Fibroblast of upper back skin (primary cell): ENCODE measurements at regions not wholly inside any gene's neighbourhood (a gene's known extent, or its start where the extent isn't known, plus 50 kb on each side); places are given as distances from the start of the nearest gene placed in this dataset.

ENCODE experiments used
- DNase-seq: peaks from one replicate; pipeline ENCODE4 v3.0.0-alpha.2; 2013

DNA sequence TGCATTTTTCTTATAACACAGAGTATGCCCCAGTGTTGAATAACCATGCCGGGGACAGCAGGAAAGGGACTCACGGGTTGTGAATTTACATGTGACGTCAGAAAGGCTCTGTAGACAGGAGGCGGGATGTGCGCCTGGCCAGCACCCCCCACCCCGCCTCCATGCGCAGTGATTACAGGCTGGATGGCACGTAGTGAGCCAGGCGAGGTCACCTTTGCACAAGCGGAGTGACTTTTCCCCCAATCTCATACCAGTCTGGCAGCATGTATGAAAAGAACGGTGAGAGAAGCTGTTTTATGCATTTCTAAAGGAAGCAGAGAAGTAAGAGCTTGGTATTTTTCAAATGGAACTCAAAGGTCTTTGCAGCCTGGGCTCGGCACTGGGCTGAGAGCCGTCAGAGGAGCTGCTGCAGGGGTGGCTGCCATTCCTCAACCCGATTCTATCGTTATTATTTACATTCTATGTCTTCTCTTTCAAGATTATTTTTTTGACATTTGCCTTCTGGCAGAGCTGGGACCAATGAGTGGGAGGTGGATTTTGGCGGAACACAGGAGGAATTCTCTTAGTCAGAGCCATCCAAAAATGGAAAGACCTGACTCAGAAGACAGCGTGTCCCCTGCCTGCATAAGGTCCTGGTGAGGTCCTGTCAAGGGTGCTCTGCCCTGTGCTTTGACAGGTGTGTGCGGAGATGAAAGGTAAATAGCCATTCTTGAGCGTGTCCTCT is 115.6 kb upstream of the SLC45A1 start:
- peak; percentile 78 for DNase-seq

DNA sequence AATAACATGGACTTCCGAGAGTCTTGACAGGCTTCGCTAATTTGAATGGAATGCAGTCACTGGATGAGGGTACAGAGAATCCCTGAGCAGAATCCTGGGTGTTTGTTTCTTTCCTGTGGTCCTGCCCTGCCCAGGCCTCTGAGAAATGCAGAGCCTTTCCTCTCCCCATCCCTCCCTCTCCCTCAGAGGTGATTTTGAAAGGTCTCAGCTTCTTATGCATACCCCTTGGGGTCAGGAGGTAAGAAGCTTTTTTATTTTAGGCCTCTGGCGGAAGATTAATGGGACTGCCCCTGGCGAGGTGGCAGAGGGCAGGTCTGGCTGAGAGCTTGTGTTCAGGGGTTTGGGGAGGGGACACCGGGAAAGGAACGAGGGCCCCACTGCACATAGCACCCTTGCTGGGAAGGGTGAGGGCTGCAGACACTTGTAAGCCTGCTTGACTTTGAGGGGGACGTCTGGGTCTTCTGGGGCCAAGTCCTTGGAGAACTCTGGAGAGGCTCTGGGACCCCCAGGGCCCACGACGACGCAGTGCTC is 116.5 kb upstream of the SLC45A1 start:
- no peak for DNase-seq

DNA sequence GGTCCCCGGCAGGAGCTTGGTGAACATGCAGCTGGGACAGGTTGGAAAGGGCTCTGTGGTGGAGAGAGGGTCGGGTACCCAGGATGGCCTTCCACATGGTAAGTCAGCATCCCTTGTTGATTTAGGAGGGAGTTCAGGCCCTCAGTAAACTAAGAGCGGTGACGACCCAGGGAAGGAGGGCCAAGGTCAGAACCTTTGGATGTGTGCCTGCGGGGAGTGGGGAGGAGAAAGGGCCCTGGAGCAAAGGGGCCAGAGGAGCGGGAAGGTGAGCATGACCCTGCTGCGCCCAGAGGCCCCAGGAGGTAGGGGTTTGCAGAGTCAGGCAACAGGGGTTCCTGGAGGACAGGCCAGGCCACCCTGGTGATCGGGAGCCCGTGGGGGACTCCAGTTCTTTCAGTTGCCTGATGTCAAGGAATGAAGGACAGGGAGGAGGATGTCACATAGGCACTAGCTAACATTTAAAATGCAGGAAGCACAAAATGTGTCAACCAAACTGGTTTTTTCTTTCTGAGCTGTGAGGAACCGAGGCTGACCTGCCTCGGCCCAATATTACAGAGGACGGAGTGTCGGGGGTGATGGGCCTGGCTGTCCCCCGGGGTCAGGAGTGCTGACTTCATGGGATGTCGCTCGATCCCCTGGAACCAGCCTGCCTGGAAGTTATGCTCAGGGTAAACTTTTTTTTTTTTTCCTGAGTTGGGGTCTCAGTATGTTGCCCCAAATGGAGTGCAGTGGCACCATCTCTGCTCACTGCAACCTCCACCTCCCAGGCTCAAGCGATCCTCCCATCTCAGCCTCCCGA is 117.4 kb upstream of the SLC45A1 start:
- no peak for DNase-seq

DNA sequence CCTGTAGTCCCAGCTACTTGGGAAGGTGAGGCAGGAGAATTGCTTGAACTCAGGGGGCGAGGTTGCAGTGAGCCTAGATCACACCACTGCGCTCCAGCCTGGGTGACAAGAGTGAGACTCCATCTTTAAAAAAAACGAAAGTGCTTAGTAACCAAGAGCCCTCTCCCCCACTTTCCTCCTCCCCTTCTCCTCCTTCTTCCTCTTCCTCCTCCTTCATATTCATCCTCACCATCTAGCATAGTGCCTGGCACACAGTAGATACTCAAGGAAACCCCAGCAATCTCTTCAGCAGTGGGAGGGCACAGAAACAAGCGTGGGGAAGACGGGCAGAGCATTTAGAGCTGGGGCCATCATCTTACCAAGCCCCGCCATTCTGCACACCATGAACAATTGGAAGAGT is 119.4 kb upstream of the SLC45A1 start:
- DNase-seq = no peak

DNA sequence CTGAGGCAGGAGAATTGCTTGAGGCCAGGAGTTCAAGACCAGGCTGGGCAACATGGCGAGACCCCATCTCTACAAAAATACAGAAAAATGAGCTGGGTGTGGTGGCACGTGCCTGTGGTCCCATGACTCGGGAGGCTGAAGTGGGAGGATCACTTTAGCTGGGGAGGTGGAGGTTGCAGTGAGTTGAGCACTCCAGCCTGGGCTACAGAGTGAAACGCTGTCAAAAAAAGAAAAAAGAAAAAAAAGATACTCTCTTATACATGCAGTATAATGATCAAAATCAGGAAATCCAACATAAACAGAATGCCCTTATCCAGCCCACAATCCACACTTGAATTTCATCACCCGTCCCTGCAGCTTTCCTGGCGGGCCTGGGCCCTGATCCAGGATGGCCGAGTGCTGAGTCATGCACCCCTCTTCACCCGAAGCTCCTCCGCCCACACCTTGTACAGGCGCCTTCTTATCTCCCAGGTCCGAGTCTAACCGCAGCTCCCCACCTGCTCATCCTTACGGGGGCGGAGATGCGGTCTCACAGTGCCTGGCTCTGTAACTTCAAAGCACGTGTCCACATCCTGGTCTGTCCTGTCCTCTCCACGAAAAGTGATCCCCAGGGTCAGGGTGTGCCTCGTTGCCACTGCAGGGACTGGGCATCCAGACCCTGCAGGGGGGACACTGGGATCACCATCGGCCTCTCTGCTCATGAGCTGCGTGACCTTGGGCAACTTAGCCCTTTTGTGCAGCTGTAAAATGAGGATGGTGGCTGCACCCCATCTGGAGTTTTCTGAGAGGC is 120.2 kb upstream of the SLC45A1 start:
- DNase-seq = peak; percentile 89

DNA sequence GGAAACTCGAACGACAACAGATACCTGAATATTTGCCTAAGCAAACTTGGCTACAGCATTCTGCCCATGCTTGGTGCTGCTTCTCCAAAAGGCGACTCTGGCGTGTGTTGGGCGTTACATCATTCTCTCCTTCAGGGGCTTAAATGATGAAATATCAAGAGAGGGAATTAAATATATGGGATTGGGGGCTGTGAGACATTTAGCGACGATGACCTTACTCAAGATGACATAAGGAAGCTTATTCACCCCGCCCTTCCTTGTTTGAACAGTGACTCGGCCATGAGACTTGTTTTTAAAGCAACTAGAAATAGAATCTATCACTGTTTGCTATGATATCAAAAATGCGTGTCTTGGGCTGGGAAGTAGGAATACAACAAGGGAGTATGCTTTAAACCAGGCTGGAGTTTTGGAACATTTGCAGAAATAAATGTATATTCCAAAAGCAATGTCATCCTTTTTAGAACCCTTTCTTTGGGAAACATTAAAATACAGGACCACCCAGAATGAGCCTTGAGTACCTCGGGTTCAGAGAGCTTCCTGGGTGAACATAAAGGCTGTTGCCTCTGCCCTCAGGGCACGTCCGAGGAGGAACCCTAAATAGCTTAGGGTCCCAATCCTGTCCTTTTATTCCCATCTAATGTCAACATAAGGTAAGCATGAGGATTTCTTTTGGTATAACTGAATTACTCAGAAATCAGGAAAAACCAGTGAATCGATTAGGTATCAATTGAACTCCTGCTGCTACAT is 123.3 kb upstream of the SLC45A1 start:
- DNase-seq = peak; percentile 40

DNA sequence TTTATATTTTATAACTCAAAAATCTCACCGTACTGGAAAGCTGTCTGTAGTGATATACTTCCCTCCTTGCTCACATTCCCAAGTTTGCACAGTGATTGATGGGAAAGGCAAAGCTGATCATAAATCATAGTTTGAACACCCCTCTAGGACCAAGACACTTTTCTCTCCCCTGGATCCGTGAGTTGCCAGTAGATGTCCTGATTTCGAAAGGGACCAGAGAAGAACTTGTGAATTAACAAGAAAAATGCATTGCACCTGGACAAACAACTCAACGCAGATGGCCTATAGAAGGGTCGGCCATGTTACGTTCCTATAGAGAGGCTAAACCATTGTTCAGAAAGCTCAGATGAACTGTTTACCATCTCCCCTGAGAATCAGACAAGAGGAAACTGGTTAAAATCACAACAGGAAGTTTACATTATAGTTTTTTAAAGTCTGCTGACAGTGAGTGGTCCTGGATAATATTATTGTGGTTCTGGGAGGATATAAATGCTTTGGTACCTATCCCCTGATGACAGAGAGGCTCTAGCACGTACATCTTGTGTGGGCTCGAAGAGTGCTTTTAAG is 124.0 kb upstream of the SLC45A1 start:
- no peak for DNase-seq

DNA sequence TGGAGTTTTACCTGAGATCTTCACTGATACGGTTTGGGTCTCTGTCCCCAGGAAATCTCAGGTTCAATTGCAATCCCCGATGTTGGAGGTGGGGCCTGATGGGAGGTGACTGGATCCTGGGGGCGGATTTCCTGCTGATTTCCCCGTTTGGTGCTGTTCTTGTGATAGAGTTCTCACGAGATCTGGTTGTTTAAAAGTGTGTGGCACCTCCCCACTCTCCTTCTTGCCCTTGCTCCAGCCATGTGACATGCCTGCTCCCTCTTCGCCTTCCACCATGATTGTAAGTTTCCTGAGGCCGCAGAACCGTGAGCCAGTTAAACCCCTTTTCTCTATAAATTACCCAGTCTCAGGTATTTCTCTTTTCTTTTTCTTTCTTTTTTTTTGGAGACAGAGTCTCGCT is 126.4 kb upstream of the SLC45A1 start:
- DNase-seq = no peak

DNA sequence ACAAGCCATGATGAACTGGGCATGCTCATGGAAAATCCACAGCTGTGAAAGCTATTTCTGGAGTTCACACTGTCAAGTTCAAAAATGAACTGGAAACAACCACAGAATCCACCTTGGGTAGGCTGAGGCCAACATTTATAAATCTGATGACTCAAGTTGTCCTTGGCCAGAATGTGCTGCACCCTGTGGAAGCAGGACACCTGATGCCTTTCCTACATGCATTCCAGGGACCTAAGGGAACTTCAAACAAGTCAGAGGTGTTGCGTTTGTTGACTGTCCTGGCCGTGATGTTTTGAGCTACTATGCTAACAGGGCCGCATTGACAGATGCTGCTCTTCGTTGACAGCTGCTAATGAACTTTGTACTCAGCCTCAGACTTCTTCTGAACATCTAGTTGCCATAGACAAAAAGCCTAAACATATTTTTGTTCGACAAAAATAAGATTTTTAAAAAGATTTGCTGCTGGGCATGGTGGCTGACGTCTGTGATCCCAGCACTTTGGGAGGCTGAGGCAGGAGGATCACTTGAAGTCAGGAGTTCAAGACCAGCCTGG is 127.9 kb upstream of the SLC45A1 start:
- peak; percentile 44 for DNase-seq

DNA sequence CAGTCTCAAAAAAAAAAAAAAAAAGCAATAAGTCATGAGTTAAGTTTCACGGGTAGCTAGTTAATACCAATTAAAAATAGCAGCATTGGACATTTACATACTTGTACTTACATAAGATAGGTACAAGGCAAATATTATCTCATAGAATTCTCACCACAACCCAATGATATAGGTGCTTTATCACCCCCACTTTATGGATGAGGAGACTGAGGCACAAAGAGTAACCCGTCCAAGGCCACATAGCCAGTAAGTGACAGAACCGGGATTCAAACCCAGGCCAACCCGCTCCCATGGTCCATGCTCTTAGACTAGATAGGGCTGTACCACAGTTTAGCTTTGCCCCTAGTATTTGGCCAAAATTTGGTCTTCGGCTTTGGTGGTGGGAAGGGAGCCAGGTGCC is 132.5 kb upstream of the SLC45A1 start:
- no peak for DNase-seq

DNA sequence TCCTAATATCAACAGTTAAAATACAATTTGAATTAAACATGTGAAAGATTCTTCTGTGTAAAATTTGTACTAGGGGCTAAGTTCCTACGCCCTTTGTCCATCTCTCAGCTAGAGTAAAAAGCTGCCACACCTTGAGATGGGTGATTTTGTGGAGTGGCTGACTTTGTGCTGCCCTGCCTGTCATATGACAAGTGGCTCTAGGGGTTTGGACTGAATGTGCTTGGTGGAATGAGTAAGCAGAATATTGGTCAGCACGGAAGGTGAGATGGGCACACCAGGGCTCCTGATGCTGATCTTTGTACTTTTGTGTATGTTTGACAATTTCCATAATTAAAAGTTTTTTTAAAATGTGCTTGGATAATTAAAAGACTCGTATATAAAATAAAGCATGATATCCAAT is 133.6 kb upstream of the SLC45A1 start:
- no peak for DNase-seq

DNA sequence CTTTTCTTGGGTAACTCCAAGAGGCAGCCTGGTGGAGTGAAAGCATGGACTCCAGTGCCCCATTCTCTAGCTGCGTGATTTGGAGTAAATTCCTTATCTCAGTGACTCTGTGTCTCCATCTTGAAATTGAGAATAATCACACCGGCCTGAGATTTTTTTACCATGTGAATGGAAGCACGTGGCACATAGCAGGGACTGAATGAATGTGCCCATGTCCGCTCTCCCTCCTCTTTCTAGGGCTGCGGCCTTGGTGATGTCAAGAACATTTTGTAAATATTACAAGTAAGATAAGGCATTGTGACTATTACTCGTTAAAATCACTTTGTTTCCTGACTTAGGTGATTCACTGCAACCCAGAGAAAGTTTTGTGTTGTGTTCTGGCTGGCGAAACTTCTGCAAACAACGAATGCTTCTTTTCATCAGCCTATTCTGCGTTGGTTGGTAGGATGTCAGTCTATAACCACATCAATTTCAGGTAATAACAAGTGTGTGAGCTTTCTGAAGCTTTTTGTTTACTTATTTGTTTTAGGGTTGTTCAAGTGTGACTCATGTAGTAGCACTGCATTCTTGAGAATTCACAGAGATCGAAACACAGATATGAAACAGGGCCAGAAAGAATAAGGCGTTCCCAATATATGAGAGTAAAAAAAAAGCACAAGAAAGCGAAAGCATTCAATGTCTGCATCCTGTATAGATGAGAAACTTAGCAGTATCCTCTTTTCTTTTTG is 135.7 kb upstream of the SLC45A1 start:
- DNase-seq = peak; percentile 28

DNA sequence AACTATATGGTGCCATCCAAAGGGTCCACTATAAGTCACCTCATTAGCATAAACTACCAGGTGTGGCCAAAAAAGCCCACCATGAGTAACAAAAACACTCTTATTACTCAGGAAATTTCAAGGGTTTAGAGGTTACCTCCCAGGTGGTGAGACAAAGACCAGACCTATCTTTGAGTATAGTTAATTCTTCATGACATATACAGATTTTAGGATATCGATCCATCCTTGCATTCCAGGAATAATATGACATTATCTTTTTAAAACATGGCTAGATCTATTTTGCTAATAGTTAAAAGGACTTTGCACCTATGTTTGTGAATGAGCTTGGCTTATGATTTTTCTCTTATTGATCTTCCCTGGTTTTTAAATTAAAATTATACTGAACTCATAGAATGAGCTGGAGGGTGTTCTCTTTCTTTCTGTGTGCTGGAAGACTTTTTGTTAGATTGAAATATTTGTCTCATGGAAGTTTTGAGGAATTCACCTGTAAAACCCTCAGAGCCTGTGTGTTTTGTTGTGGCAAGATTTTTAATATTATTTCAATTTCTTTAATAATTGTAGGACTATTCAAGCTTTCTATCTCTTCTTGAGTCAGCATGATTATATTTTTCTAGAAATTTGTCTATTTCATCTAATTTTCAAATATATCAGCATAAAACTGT is 138.7 kb upstream of the SLC45A1 start:
- DNase-seq = no peak

DNA sequence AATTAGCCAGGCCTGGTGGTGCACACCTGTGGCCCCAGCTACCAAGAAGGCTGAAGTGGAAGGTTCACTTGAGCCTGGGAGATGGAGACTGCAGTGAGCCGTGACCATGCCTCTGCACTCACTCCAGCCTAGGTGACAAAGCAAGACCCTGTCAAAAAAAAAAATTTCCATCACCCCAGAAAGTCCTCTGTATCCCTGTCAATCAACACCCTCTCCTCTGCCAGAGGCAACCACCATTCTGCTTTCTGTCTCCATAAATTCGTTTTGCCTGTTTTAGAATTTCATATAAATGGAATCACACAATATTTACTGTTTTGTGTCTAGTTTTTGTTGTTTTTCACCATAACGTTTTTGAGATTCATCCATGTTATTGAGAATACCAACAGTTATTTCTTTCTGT is 141.6 kb upstream of the SLC45A1 start:
- no peak for DNase-seq

DNA sequence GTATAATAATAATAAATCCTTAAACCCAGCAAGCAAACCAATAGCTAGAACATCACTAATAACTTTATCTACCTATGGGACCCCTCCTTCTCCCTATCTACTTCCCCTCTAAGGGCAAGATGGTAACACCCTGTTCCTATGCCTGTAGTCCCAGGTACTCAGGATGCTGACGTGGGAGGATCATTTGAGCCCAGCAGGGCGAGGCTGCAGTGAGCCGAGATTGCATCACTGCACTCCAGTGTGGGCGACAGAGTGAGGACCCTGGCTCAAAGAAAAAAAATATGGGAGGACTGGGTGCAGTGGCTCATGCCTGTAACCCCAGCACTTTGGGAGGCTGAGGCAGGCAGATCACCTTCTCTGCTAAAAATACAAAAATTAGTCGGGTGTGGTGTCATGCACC is 143.1 kb upstream of the SLC45A1 start:
- no peak for DNase-seq

DNA sequence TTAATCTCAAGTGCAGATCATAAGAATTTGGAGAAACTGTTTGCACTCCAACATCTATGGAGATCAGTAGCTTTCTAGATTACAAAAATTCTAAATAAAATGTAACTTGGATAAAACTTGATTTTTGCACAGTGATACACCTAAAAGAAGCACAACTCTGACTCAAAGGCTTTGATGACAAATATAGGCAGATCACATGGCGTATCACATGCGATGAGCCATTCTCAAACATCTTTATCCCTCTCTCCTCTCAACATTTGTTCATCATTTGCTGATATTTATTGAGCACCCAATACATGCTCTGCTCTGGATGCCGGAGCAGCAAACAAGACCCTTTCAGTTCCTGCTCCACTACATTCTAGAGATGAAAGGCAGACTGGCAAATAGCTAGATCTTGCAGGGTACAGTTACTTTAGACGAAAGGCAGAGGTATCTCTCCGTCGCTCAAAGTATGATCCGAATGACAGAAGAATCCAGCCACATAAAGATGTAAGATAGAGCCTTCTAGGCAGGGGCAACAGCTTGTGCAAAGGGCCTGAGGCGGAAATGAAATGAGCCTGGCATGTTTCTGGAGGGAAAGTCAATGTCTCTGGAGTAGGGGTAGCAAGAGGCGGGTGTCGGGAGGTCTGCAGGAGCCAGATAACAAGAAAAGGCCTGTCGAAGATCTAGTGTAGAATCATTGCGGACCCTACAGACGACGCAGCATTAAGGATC is 145.8 kb upstream of the ERRFI1 start:
- DNase-seq = no peak

DNA sequence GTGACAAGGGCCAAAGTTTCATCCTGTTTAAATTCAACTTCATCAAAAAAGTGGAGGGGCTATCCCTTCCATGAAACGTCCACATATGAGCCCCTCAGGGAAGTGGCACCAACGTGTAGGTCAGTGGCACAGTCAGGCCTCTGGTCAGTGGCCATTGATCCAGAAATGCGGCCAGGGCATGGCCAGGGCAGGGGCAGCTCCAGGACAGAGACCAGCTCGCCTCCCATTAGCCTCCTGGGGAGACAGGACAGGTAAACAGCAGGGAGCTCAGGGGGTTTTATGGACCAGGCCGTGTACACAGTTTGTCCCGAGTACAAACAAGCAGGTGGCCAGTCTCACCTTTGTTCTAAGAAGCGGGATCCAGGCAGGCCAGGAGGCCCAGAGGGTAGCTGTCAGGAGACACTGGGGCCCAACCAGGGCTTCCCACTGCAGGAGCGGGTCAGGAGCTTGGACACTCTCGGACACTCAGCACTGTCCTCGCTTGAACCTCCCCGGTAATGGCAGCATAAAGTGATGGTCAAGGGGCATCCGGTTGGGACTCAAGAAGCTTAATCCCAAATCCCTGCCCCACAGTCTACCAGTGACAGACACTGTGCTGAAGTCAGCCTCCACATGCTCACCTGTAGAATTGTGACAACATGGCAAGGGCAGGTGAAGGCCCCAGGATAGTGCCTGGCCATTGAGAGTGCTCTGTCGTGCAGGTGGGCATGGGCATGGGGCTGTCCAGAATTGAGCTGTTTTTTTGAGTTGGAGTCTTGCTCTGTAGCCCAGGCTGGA is 144.1 kb upstream of the ERRFI1 start:
- DNase-seq = no peak

DNA sequence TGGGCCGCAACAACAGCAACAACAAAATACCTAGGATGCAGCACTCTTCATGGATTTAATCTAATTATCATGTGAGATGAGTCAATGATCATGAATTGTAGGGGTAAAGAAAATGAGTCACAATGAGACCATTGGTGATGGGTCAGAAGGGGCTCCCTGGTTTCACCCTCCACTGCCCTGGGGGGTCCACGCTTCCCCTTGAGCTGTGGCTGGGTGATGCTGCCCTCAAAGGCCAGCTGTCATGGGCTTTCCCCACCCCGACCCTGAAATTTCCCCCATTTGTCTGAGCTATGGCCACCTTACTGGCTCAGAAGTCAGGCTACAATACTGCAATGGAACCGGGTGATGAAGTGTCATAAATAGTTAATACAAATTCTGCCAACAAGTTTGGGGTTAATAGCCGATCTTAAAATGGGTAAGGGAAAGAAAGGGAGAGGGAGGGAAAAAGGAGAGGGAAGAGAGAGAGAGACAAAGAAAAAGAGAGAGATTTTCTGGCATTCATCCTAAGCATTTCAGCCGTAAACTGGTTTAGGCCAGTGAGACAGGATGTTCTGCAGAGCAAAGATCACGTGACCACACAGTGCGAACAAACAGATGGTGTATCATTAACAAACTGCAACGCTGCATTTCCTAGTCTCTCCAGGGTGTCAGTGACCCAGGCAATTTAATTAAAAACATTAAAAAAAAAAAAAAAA is 143.4 kb upstream of the ERRFI1 start:
- DNase-seq = peak; percentile 87

DNA sequence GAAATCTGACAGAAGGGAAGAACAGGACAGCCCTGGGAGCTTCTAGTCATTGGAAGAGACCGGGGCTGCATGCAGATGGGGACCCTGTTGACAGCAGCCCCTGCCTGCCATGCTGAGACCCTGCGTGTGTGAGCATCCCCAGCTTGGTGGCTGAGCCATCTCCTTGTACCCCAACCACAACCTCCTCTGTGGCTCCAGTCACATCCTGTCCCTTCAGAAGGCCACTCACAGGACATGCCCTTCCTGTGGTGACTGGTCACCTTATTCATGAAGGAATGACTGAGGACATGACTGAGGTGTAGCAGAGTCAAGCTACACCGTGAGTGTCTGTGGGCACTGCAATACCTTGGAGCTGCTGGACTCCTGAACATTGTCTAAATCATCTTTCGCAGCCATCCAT is 141.8 kb upstream of the ERRFI1 start:
- no peak for DNase-seq
